Activated CD4-positive, CD25-positive, alpha-beta regulatory T cell treated with anti-CD3 and anti-CD28 coated beads, Interleukin-2, amount 50 U/mL, for 24 hours (primary cell): ENCODE measurements at regions not wholly inside any gene's neighbourhood (a gene's known extent, or its start where the extent isn't known, plus 50 kb on each side); places are given as distances from the start of the nearest gene placed in this dataset.

Experiments used
- ATAC-seq, 2 donors: fragments of 150-1000 bp; cut with Tn5 transposase; one replicate each; pipeline ENCODE4 v1.10.0; 2021; ENCODE audit warnings: mild to moderate bottlenecking in 1 of 2, moderate library complexity in 1 of 2

- ATAC-seq, result no peak
These were observed 1029.0 kb downstream of the EFNB2 start for GRCh38 chr13:105506463-105506862.

GRCh38 chr13:105502193-105502592 is 1033.3 kb downstream of the EFNB2 start:
- no peak for ATAC-seq

- ATAC-seq, result no peak
These were observed 1037.9 kb downstream of the EFNB2 start for GRCh38 chr13:105497597-105497996.

- no peak for ATAC-seq
These were observed 1043.2 kb downstream of the EFNB2 start for GRCh38 chr13:105492216-105492615.

- no peak for ATAC-seq
These were observed 1044.1 kb downstream of the EFNB2 start for GRCh38 chr13:105491345-105491744.

GRCh38 chr13:105485081-105485480 is 1050.4 kb downstream of the EFNB2 start:
- no peak for ATAC-seq

- no peak for ATAC-seq
These were observed 1060.4 kb downstream of the EFNB2 start for GRCh38 chr13:105474983-105475610.

- no peak for ATAC-seq
These were observed 1063.8 kb downstream of the EFNB2 start for GRCh38 chr13:105471673-105472072.

GRCh38 chr13:105466376-105466775 is 1069.1 kb downstream of the EFNB2 start:
- no peak for ATAC-seq

- ATAC-seq, result no peak
These were observed 1069.7 kb downstream of the EFNB2 start, which contains the start of gene DAOA for GRCh38 chr13:105465745-105466144. Gene DAOA (plus strand): TSS chr13:105466045.

- ATAC-seq, result no peak
These were observed 1070.2 kb downstream of the EFNB2 start for GRCh38 chr13:105465251-105465650.

GRCh38 chr13:105464249-105464648 is 1071.2 kb downstream of the EFNB2 start:
- no peak for ATAC-seq

- ATAC-seq, result no peak
These were observed 1072.4 kb downstream of the EFNB2 start for GRCh38 chr13:105463011-105463501.

- no peak for ATAC-seq
These were observed 1073.4 kb downstream of the EFNB2 start for GRCh38 chr13:105462098-105462497.

GRCh38 chr13:105452895-105453294 is 1082.6 kb downstream of the EFNB2 start:
- ATAC-seq, result no peak

- ATAC-seq, result no peak
These were observed 1084.7 kb downstream of the EFNB2 start for GRCh38 chr13:105450784-105451183.

GRCh38 chr13:105448811-105449210 is 1086.7 kb downstream of the EFNB2 start:
- ATAC-seq, result no peak

GRCh38 chr13:105446197-105446596 is 1089.3 kb downstream of the EFNB2 start:
- ATAC-seq, result no peak

- ATAC-seq, result no peak
These were observed 1089.7 kb downstream of the EFNB2 start for GRCh38 chr13:105445796-105446195.

- ATAC-seq, result no peak
These were observed 1092.3 kb downstream of the EFNB2 start for GRCh38 chr13:105442949-105443699.

GRCh38 chr13:105442040-105442439 is 1093.4 kb downstream of the EFNB2 start:
- ATAC-seq, result no peak

GRCh38 chr13:105441051-105441750 is 1094.3 kb downstream of the EFNB2 start:
- ATAC-seq, result no peak

- ATAC-seq, result no peak
These were observed 1098.5 kb downstream of the EFNB2 start for GRCh38 chr13:105436943-105437342.

- no peak for ATAC-seq
These were observed 1103.0 kb downstream of the EFNB2 start for GRCh38 chr13:105432438-105432837.
